OCI-LY7 (cell line): ENCODE measurements at regions not wholly inside any gene's neighbourhood (a gene's known extent, or its start where the extent isn't known, plus 50 kb on each side); places are given as distances from the start of the nearest gene placed in this dataset.

ENCODE experiments used
- EZH2phosphoT487 ChIP-seq: fragments of 200-600 bp; sonication (generic); IDR thresholded peaks from 2 replicates; pipeline ENCODE4 v1.6.1; 2018; ENCODE audit warnings: low read depth, borderline replicate concordance, mild to moderate bottlenecking, mixed run types, antibody characterized with exemption, low read length, moderate library complexity, mixed read lengths
- TF ChIP-seq, protein P1 (sequence below): fragments of 200-600 bp; sonication (generic); conservative IDR thresholded peaks from 2 replicates; pipeline ENCODE4 v1.5.1; 2014; ENCODE audit warnings: mild to moderate bottlenecking, antibody characterized with exemption, low read length, moderate library complexity, mixed read lengths

DNA sequence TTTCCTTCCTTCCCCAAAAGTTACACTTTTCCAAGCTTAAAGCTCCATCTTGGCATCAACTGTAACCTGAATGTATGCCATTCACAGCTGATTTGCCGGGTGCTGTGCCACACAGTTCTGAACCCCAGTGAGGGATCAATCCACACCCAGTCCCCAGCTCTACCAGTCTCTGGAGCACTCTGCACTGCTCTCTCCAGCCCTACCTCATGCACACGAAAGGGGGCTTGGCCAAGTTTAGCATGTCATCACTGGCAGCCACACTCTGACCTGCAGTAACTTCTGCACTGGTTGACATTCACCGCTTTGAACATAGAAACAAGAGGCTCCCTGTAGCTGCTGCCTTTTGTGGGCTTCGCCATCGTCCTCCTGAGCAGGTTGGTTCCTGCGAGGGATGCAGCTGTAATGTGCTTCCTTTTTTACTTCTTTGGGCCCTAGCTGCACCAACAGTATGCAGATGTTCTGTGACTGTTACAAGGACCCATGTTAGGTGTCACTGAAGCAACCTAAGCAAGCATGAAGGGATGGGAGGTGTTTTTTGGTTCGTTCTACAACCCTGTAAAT is 135.4 kb upstream of the SLC44A3 start:
- TF ChIP-seq, protein P1, sequence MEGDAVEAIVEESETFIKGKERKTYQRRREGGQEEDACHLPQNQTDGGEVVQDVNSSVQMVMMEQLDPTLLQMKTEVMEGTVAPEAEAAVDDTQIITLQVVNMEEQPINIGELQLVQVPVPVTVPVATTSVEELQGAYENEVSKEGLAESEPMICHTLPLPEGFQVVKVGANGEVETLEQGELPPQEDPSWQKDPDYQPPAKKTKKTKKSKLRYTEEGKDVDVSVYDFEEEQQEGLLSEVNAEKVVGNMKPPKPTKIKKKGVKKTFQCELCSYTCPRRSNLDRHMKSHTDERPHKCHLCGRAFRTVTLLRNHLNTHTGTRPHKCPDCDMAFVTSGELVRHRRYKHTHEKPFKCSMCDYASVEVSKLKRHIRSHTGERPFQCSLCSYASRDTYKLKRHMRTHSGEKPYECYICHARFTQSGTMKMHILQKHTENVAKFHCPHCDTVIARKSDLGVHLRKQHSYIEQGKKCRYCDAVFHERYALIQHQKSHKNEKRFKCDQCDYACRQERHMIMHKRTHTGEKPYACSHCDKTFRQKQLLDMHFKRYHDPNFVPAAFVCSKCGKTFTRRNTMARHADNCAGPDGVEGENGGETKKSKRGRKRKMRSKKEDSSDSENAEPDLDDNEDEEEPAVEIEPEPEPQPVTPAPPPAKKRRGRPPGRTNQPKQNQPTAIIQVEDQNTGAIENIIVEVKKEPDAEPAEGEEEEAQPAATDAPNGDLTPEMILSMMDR: no peak
- no peak for TF ChIP-seq EZH2phosphoT487
